ENCODE measurements at regions not wholly inside any gene's neighbourhood (a gene's known extent, or its start where the extent isn't known, plus 50 kb on each side); places are given as distances from the start of the nearest gene placed in this dataset.

- no peak for TF ChIP-seq POLR2AphosphoS5 (IDR thresholded peaks at IDR 0.05; ENCODE audit: low read depth, low read length)
- TF ChIP-seq POLR2A (IDR thresholded peaks at IDR 0.05; ENCODE audit: low read depth, low read length) = no peak
Measured at GRCh38 chr2:12243381-12243780, 473.4 kb upstream of the TRIB2 start.
